OCI-M1 (cell line): ENCODE measurements at regions not wholly inside any gene's neighbourhood (a gene's known extent, or its start where the extent isn't known, plus 50 kb on each side); places are given as distances from the start of the nearest gene placed in this dataset.
"Not testable (repeated sequence)": the region's sequence is repeated elsewhere in the genome, so short reads cannot be mapped to it uniquely, and the experiment has no call there.

Experiments used
- DNase-seq: peaks from one replicate; lab custom pipeline; 2025; lab: John Stamatoyannopoulos, UW

DNA sequence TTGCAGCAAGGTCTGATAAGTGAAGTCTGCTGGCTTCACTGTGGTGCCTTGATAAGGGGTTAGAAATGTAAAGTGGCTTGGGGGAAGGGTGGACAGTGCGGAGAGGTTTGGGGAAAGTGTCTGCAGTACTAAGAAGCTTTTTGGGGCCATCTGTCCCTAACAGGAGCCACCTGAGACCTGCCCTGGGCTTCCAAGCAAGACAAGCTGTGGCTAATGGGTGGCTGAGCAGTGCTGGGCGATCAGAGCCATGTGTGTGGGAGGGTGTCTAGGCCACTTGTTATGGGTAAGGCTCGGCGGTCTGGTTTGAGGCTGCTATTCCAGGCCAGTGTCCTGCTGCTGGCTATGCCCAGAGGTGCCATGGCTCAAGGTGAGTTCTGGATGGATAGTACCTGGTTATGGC is 185.4 kb upstream of the MTMR8 start:
- DNase-seq: peak; percentile 74

DNA sequence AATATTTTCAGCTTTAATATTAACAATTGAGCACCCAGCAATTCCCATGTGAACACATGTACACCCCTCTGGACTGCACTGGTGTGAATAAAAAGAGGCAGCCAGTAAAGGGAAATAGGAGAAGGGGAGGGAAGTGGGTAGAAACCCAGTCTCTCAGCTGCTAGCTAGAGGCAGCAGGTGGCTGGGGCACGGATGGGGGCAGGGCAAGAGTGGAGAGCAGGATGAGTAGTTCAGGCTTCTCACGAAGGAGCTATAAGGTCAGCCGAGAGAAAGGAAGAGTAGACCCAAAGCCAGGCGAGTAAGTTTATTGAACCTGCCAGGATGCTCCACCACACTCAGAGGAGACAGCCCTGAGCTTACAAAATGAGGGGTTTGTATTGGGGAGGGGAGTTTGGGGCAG is 184.8 kb upstream of the MTMR8 start:
- peak; percentile 69 for DNase-seq

DNA sequence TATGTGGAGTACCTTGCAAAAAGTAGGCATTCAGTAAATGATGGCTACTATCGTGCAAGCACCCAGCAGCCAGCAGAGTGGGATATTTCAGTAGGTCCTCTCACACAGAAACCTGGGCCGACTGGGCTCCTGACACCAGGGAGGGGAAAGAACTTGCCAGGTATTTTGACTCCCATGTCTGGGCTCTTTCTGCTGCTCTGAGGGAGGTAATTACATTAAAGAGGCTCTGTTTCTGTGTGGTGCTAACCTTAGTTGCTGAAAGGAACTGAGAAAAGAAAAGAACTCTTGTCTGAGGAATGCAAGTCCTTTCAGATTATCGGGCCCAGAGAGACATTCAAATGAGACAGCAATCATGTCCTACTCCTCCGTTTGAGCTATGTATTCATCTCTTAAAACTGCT is 175.8 kb upstream of the MTMR8 start:
- no peak for DNase-seq

DNA sequence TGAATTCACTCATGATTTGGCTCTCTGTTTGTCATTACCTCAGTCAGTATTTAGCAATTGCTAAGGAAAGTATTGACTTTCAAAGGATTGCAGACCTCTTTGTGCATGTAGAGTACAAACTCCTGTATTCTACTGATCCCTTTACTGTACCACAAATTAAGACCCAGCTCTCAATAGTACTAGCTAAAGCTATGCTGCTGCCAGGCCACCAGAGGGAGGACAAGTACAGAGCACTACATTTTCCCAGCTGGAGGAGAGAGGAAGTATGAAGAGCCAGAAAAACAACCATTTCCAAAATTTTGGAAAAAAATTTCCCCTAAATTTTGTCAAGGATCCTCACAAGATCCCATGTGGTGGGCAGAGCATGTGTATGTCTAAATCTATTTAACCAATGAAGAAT is 175.0 kb upstream of the MTMR8 start:
- DNase-seq: peak; percentile 0

DNA sequence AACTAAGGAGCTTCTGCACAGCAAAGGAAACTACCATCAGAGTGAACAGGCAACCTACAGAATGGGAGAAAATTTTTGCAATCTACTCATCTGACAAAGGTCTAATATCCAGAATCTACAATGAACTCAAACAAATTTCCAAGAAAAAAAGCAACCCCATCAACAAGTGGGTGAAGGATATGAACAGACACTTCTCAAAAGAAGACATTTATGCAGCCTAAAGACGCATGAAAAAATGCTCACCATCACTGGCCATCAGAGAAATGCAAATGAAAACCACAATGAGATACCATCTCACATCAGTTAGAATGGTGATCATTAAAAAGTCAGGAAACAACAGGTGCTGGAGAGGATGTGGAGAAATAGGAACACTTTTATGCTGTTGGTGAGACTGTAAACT is 170.1 kb upstream of the MTMR8 start:
- not testable (repeated sequence) for DNase-seq

DNA sequence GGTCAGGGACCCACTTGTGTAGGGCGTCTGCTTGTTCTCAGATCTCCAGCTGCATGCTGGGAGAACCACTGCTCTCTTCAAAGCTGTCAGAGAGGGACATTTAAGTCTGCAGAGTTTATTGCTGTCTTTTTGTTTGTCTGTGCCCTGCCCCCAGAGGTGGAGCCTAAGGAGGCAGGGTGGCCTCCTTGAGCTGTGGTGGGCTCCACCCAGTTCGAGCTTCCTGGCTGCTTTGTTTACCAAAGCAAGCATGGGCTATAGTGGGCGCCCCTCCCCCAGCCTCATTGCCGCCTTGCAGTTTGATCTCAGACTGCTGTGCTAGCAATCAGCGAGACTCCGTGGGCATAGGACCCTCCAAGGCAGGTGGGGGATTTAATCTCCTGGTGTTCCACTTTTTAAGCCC is 154.0 kb upstream of the MTMR8 start:
- DNase-seq: peak; percentile 0

DNA sequence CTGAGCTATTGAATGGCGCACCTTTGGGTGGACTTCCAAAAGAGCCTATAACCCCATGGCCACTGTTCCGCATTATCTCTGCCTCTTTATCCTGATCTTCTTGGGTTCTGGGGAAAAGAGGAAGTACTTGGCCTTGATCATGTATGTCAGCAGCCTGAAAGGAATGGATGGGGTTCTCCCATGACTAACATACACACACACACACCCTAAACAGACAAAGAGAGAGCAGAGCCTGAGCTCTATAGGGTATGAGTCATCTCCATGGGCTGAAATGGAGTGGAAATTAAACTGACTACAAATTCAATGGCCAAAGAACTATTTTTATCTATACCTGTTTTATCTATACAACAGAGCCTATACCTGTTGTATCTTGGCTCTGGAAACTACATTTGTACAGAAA is 141.5 kb upstream of the MTMR8 start:
- peak; percentile 10 for DNase-seq
